Hematopoietic multipotent progenitor cell treated with erythropoietin and hydrocortisone succinate and interleukin-3 and kit ligand, for 4 days (in vitro differentiated cells): ENCODE measurements at regions not wholly inside any gene's neighbourhood (a gene's known extent, or its start where the extent isn't known, plus 50 kb on each side); places are given as distances from the start of the nearest gene placed in this dataset.
A peak's percentile ranks its signal among the peaks of the same experiment; 100 is the strongest.

Experiments
- DNase-seq: peaks from one replicate; pipeline ENCODE4 v3.0.0-alpha.2; 2015

GRCh38 chr3:70120357-70120966 lies 120.9 kb downstream of the SAMMSON start:
- peak; percentile 84 for DNase-seq

GRCh38 chr3:70127192-70127591 lies 127.7 kb downstream of the SAMMSON start:
- DNase-seq, result no peak

- DNase-seq, result no peak
Observed at GRCh38 chr3:70137366-70137765, 137.8 kb downstream of the SAMMSON start.

- no peak for DNase-seq
Observed at GRCh38 chr3:70138606-70139005, 139.1 kb downstream of the SAMMSON start.
